ENCODE measurements at regions not wholly inside any gene's neighbourhood (a gene's known extent, or its start where the extent isn't known, plus 50 kb on each side); places are given as distances from the start of the nearest gene placed in this dataset.

- Histone ChIP-seq H3K4me1 (ENCODE audit: control insufficient read depth in 1 of 2, insufficient read depth in 2 of 2, low read length in 2 of 2) (no peaks in the 10 kb centered on the region), H3K79me2 (ENCODE audit: insufficient read depth, low read length) (no peaks in the 10 kb centered on the region), H3K9me3 (ENCODE audit: control insufficient read depth in 1 of 2, insufficient read depth in 1 of 2, low read depth in 1 of 2, low read length in 2 of 2) (no peaks in the 10 kb centered on the region; a peak in 1 of 4 replicates), H3K4me2 (ENCODE audit: low read length) (no peak overlapping the region), H4K20me1 (ENCODE audit: insufficient read depth) (no peaks in the 10 kb centered on the region), H3K27ac (ENCODE audit: low read depth, low read length) (no peak overlapping the region), H3K9me2 (ENCODE audit: insufficient read depth) (no peaks in the 10 kb centered on the region), H3K9ac (ENCODE audit: low read length) (no peak overlapping the region), H3K4me3 (replicated peaks in 1 of 2; ENCODE audit: low read depth in 1 of 2, low read length in 2 of 2) (no peak overlapping the region), H3K27me3 (ENCODE audit: insufficient read depth, low read length) (no peaks in the 10 kb centered on the region), H3K36me3 (ENCODE audit: control insufficient read depth in 1 of 2, insufficient read depth in 2 of 2, low read length in 2 of 2) (no peaks in the 10 kb centered on the region), H2AFZ (ENCODE audit: low read depth, low read length, poor library complexity, severe bottlenecking) (no peak overlapping the region)
- no peak for TF ChIP-seq FOSL1 (IDR thresholded peaks at IDR 0.05; ENCODE audit: low read depth)
- no peak for TF ChIP-seq RAD21 (IDR thresholded peaks at IDR 0.05; ENCODE audit: low read depth)
- TF ChIP-seq CEBPB (IDR thresholded peaks at IDR 0.05; ENCODE audit: low read depth), result no peak
- no peak for TF ChIP-seq POLR2AphosphoS5 (IDR thresholded peaks at IDR 0.05; ENCODE audit: low read depth, low read length)
- no peak for TF ChIP-seq SIN3A (IDR thresholded peaks at IDR 0.05; ENCODE audit: low read depth)
- no peak for TF ChIP-seq ATF3 (IDR thresholded peaks at IDR 0.05)
- TF ChIP-seq EZH2 (IDR thresholded peaks at IDR 0.05), result no peak
- TF ChIP-seq POLR2A (IDR thresholded peaks at IDR 0.05; ENCODE audit: borderline replicate concordance, extremely low read depth, insufficient read depth, insufficient read length), result no peak
- ChIA-PET RAD21 (ENCODE audit: low non-redundant PET in 1 of 2, low total read pairs in 2 of 2, uncharacterized antibody in 2 of 2, unreplicated experiment in 2 of 2) (no interaction called here), CTCF (no interaction called here), POLR2A (no interaction called here)
- DNase-seq (ENCODE audit: low read depth, low spot score), result no peak
- no peak for ATAC-seq
- intact Hi-C loops (cut with micrococcal nuclease), result no loop called here
- BruUV-seq (replicated peaks), result no TSS peak
These were observed 424.0 kb downstream of the SH3GL2 start for GRCh38 chr9:18002718-18003438.

- ChIA-PET CTCF (no interaction called here), RAD21 (ENCODE audit: low non-redundant PET in 1 of 2, low total read pairs in 2 of 2, uncharacterized antibody in 2 of 2, unreplicated experiment in 2 of 2) (no interaction called here), POLR2A (no interaction called here)
- Histone ChIP-seq H3K27ac (ENCODE audit: low read depth, low read length) (no peak overlapping the region), H3K79me2 (ENCODE audit: insufficient read depth, low read length) (no peaks in the 10 kb centered on the region), H4K20me1 (ENCODE audit: insufficient read depth) (no peaks in the 10 kb centered on the region), H3K4me2 (ENCODE audit: low read length) (no peak overlapping the region), H3K4me1 (ENCODE audit: control insufficient read depth in 1 of 2, insufficient read depth in 2 of 2, low read length in 2 of 2) (no peaks in the 10 kb centered on the region), H3K4me3 (replicated peaks in 1 of 2; ENCODE audit: low read depth in 1 of 2, low read length in 2 of 2) (no peak overlapping the region), H3K27me3 (ENCODE audit: insufficient read depth, low read length) (no peaks in the 10 kb centered on the region), H2AFZ (ENCODE audit: low read depth, low read length, poor library complexity, severe bottlenecking) (no peak overlapping the region), H3K9me2 (ENCODE audit: insufficient read depth) (no peaks in the 10 kb centered on the region), H3K9ac (ENCODE audit: low read length) (no peak overlapping the region), H3K36me3 (ENCODE audit: control insufficient read depth in 1 of 2, insufficient read depth in 2 of 2, low read length in 2 of 2) (no peaks in the 10 kb centered on the region), H3K9me3 (ENCODE audit: control insufficient read depth in 1 of 2, insufficient read depth in 1 of 2, low read depth in 1 of 2, low read length in 2 of 2) (no peaks in the 10 kb centered on the region)
- ATAC-seq (no peak), DNase-seq (ENCODE audit: low read depth, low spot score) (no peak)
- TF ChIP-seq POLR2AphosphoS5 (IDR thresholded peaks at IDR 0.05; ENCODE audit: low read depth, low read length) (no peak), SIN3A (IDR thresholded peaks at IDR 0.05; ENCODE audit: low read depth) (no peak), MAX (IDR thresholded peaks at IDR 0.05) (no peak), CEBPB (IDR thresholded peaks at IDR 0.05; ENCODE audit: low read depth) (no peak), EGR1 (IDR thresholded peaks at IDR 0.05; ENCODE audit: low read depth) (no peak), RAD21 (IDR thresholded peaks at IDR 0.05; ENCODE audit: low read depth) (no peak), CBX3 (IDR thresholded peaks at IDR 0.05; ENCODE audit: low read depth) (no peak), JUND (IDR thresholded peaks at IDR 0.05) (no peak), ATF3 (IDR thresholded peaks at IDR 0.05) (no peak), TCF7L2 (IDR thresholded peaks at IDR 0.05; ENCODE audit: borderline replicate concordance, extremely low read depth, insufficient read depth, insufficient read length) (no peak), SRF (IDR thresholded peaks at IDR 0.05; ENCODE audit: low read depth) (no peak), EZH2phosphoT487 (IDR thresholded peaks at IDR 0.05; ENCODE audit: borderline replicate concordance) (no peak)
- intact Hi-C loops (cut with micrococcal nuclease), result no loop called here
- BruUV-seq (replicated peaks), result no TSS peak
These were observed 427.7 kb downstream of the SH3GL2 start for GRCh38 chr9:18006591-18006990.
